ENCODE measurements at regions not wholly inside any gene's neighbourhood (a gene's known extent, or its start where the extent isn't known, plus 50 kb on each side); places are given as distances from the start of the nearest gene placed in this dataset.
"Not testable (repeated sequence)": the region's sequence is repeated elsewhere in the genome, so short reads cannot be mapped to it uniquely, and the experiment has no call there.

DNA sequence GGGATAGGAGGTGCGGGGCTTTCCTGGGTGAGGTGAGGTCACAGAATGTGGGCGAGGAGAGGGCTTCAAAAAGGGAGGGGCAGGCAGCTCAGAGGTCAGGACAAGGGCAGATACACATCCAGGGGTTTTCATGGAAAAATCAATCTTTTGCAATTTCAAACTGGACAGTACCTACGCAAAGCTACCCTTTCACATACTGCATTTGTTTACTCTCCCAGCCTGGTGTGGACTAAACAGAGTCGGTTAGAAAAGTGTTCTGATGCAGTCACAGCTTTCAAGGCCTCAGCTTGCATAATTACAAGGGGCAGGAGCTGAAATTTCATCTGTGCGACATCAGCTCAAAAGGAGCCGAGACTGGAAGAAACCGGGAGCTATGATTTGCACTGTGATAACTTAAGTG is 309.9 kb upstream of the SOX1 start:
- H3K4me3 ChIP-seq (ENCODE audit: low read depth, low read length); H3K27ac ChIP-seq (ENCODE audit: extremely low read depth, low read depth, low read length); H3K36me3 ChIP-seq (ENCODE audit: control insufficient read depth in 2 of 2, insufficient read depth in 1 of 2, low read length in 2 of 2); POLR2A ChIA-PET; H3K9me3 ChIP-seq (ENCODE audit: control insufficient read depth, insufficient read depth, low read depth, low read length); CTCF ChIA-PET; H3K4me1 ChIP-seq (ENCODE audit: control insufficient read depth, insufficient read depth, low read length): not testable (repeated sequence)

GRCh38 chr13:111757618-111758017 is 309.3 kb upstream of the SOX1 start:
- CTCF ChIA-PET; H3K27ac ChIP-seq (ENCODE audit: extremely low read depth, low read depth, low read length); H3K4me1 ChIP-seq (ENCODE audit: control insufficient read depth, insufficient read depth, low read length); H3K4me3 ChIP-seq (ENCODE audit: low read depth, low read length); H3K9me3 ChIP-seq (ENCODE audit: control insufficient read depth, insufficient read depth, low read depth, low read length); POLR2A ChIA-PET; H3K36me3 ChIP-seq (ENCODE audit: control insufficient read depth in 2 of 2, insufficient read depth in 1 of 2, low read length in 2 of 2): not testable (repeated sequence)

DNA sequence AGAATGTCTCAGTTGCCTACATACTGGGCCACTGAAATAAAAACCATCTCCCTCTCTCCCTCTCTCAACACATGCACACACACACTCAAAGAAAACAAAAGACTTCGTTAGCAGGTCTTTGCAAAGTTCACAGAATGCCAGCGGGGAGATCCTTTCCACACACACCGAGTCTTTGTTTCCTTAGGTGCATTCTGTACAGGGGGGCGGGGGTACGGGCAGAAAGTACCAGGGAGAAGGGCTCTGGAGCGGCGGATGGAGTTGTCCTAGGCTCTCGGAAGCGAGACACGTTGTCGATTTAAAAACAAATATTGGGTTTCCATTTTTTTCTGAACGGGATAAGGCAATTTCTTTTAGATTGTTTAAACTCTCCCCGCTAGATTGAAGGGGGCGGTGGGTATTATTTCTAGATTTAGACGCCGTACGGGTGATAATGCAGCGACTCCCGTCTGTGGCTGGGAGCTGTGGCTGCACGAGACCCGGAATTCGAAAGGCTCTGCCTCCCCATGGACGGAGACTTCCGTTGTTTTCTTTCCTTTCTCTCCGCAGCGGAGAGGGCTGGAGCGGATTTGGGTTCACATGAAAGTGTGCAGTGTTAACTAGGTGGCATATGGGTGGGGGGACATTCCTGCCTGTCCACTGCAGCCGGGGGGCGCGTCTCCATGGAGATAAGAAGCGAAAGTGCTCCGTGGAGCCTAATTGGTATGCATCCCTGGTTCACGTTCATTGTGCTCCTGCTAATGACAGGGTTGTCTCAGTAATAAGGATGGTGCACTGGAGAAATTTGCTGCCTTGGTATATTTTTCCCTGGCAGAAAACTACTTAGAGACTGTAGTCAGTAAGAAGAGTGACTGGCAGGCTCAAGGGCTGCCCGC is 303.7 kb upstream of the SOX1 start:
- H3K27ac ChIP-seq (ENCODE audit: extremely low read depth, low read depth, low read length); H3K36me3 ChIP-seq (ENCODE audit: control insufficient read depth in 2 of 2, insufficient read depth in 1 of 2, low read length in 2 of 2); H3K4me3 ChIP-seq (ENCODE audit: low read depth, low read length); H3K4me1 ChIP-seq (ENCODE audit: control insufficient read depth, insufficient read depth, low read length); H3K9me3 ChIP-seq (ENCODE audit: control insufficient read depth, insufficient read depth, low read depth, low read length); CTCF ChIA-PET; POLR2A ChIA-PET: not testable (repeated sequence)

DNA sequence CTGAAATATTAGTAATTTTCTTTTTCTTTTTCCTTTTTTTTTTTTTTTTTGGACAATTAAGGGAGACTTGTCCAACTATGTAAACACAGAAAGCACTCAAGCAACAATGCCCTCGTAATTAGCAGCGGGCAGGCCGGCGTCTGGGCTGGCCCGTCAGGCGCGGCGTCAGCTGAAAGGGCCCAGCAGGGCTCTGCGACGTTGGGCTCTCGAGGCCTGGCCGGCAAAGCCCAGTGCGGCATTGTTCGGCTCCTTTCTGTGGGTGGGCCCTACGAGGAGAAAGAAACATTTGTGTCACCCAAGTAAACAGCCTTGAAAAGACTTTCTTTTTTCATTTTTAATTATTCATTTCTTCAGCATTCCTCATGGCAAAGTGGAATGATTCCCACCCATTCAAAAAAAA is 302.4 kb upstream of the SOX1 start:
- H3K27ac ChIP-seq (ENCODE audit: extremely low read depth, low read depth, low read length); H3K4me1 ChIP-seq (ENCODE audit: control insufficient read depth, insufficient read depth, low read length); CTCF ChIA-PET; POLR2A ChIA-PET; H3K9me3 ChIP-seq (ENCODE audit: control insufficient read depth, insufficient read depth, low read depth, low read length); H3K36me3 ChIP-seq (ENCODE audit: control insufficient read depth in 2 of 2, insufficient read depth in 1 of 2, low read length in 2 of 2); H3K4me3 ChIP-seq (ENCODE audit: low read depth, low read length): not testable (repeated sequence)

DNA sequence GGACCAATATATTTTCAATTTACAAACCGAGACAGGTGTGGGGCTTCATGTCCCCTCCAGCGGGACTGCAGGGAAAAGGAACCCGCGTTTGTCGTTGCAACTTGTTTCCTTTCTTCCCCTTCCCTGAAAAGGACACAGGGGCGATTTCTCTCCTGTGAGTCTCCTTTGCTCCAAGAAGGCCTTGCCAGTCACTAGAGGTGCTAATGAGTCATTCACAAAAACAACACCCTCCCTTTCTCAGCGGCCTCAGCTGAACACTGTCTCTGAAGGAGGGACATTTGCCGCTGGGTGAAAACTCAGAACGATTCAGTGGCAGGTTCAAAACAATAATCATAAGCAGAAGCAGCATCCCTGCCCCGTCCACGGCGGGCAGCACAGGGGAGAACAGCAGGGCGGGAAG is 302.0 kb upstream of the SOX1 start:
- POLR2A ChIA-PET: not testable (repeated sequence)

GRCh38 chr13:111775718-111776117 is 291.2 kb upstream of the SOX1 start:
- H3K4me3 ChIP-seq (ENCODE audit: low read depth, low read length); CTCF ChIA-PET; H3K27ac ChIP-seq (ENCODE audit: extremely low read depth, low read depth, low read length); H3K9me3 ChIP-seq (ENCODE audit: control insufficient read depth, insufficient read depth, low read depth, low read length); POLR2A ChIA-PET; H3K36me3 ChIP-seq (ENCODE audit: control insufficient read depth in 2 of 2, insufficient read depth in 1 of 2, low read length in 2 of 2); H3K4me1 ChIP-seq (ENCODE audit: control insufficient read depth, insufficient read depth, low read length): not testable (repeated sequence)
- TF ChIP-seq, protein P1, sequence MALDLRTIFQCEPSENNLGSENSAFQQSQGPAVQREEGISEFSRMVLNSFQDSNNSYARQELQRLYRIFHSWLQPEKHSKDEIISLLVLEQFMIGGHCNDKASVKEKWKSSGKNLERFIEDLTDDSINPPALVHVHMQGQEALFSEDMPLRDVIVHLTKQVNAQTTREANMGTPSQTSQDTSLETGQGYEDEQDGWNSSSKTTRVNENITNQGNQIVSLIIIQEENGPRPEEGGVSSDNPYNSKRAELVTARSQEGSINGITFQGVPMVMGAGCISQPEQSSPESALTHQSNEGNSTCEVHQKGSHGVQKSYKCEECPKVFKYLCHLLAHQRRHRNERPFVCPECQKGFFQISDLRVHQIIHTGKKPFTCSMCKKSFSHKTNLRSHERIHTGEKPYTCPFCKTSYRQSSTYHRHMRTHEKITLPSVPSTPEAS (tag by site-specific recombination; IDR thresholded peaks at IDR 0.05): peak; percentile 90

More for the DNA sequence above, 302.0 kb upstream of the SOX1 start:
- H3K27ac ChIP-seq (ENCODE audit: extremely low read depth, low read depth, low read length); H3K9me3 ChIP-seq (ENCODE audit: control insufficient read depth, insufficient read depth, low read depth, low read length); H3K36me3 ChIP-seq (ENCODE audit: control insufficient read depth in 2 of 2, insufficient read depth in 1 of 2, low read length in 2 of 2); CTCF ChIA-PET; H3K4me3 ChIP-seq (ENCODE audit: low read depth, low read length); H3K4me1 ChIP-seq (ENCODE audit: control insufficient read depth, insufficient read depth, low read length): not testable (repeated sequence)

DNA sequence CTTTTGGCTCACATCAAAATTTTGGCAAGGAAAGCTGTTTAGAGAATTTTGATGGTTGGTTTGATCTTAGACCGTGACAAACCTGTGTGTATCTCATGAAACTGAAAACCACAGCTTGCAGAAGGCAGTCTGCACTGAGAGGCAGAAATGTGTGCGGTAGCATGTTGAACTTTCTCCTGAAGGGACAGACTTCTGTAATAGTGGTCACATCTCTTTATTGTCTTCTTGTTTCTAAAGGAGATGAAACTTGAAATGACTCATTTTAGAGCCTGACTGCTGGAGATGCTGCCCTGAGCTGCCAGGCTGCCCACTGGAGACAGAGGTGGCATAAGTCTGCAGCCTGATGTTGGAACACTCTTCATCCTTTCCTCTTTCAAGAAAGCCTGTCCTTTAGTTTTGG is 289.6 kb upstream of the SOX1 start:
- H3K4me1 ChIP-seq (ENCODE audit: control insufficient read depth, insufficient read depth, low read length); H3K4me3 ChIP-seq (ENCODE audit: low read depth, low read length); H3K36me3 ChIP-seq (ENCODE audit: control insufficient read depth in 2 of 2, insufficient read depth in 1 of 2, low read length in 2 of 2); CTCF ChIA-PET; POLR2A ChIA-PET; H3K27ac ChIP-seq (ENCODE audit: extremely low read depth, low read depth, low read length); H3K9me3 ChIP-seq (ENCODE audit: control insufficient read depth, insufficient read depth, low read depth, low read length): not testable (repeated sequence)

GRCh38 chr13:111781395-111781794 is 285.6 kb upstream of the SOX1 start:
- POLR2A ChIA-PET; CTCF ChIA-PET; H3K36me3 ChIP-seq (ENCODE audit: control insufficient read depth in 2 of 2, insufficient read depth in 1 of 2, low read length in 2 of 2); H3K27ac ChIP-seq (ENCODE audit: extremely low read depth, low read depth, low read length); H3K4me1 ChIP-seq (ENCODE audit: control insufficient read depth, insufficient read depth, low read length); H3K9me3 ChIP-seq (ENCODE audit: control insufficient read depth, insufficient read depth, low read depth, low read length); H3K4me3 ChIP-seq (ENCODE audit: low read depth, low read length): not testable (repeated sequence)

GRCh38 chr13:111787321-111787720 is 279.6 kb upstream of the SOX1 start:
- H3K4me3 ChIP-seq (ENCODE audit: low read depth, low read length); H3K9me3 ChIP-seq (ENCODE audit: control insufficient read depth, insufficient read depth, low read depth, low read length); H3K27ac ChIP-seq (ENCODE audit: extremely low read depth, low read depth, low read length); H3K36me3 ChIP-seq (ENCODE audit: control insufficient read depth in 2 of 2, insufficient read depth in 1 of 2, low read length in 2 of 2); POLR2A ChIA-PET; H3K4me1 ChIP-seq (ENCODE audit: control insufficient read depth, insufficient read depth, low read length); CTCF ChIA-PET: not testable (repeated sequence)
